Fibroblast of skin of right quadriceps (primary cell): ENCODE measurements at regions not wholly inside any gene's neighbourhood (a gene's known extent, or its start where the extent isn't known, plus 50 kb on each side); places are given as distances from the start of the nearest gene placed in this dataset.

Experiments
- DNase-seq: peaks from one replicate; pipeline ENCODE4 v3.0.0-alpha.2; 2013

GRCh38 chr9:93875330-93875729 lies 79.8 kb downstream of the BARX1 start:
- DNase-seq: no peak

GRCh38 chr9:93874242-93874641 lies 80.9 kb downstream of the BARX1 start:
- DNase-seq: no peak

GRCh38 chr9:93871286-93871685 lies 83.9 kb downstream of the BARX1 start:
- no peak for DNase-seq

DNA sequence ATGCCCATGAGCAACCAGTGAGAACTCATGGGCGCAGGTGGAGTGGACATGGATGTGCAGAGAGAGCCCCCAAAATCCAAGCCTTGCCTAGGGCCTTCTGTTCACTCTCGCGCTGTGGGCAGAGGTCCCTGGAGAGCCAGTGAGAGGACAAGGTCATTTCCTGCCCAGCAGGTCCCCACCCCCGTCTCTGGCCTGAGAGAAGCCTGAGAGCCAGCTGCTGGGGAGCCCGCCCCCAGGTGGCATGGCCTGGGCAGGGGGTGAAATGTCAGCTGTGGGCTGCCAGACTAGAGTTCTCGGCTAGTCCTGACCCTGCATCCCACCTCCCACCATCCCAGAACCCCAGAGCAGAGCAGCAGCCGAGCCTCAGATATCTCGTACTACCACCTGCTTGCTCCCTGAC lies 85.3 kb downstream of the BARX1 start:
- DNase-seq: no peak

GRCh38 chr9:93869088-93869487 lies 86.1 kb downstream of the BARX1 start:
- no peak for DNase-seq

GRCh38 chr9:93865716-93866115 lies 89.4 kb downstream of the BARX1 start:
- DNase-seq: no peak

DNA sequence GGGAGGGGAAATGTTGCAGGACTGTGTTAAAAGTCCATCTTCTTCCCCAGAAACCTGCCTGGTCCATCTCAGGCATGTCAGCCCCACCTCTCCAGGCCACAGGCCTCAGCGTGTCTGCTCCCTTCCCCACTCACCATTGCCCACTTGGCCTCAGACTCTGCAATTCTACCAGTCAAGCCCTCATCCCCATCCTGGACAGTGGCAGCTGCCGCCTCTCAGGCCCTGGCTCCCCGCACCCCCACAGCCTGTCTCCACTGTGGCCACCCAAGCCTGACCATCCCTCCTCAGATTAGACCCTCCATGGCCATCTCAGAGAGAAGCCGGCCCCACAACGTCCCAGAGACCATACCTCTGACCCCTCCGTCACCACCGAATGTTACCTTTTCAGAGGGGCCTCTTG lies 89.9 kb downstream of the BARX1 start:
- no peak for DNase-seq

- no peak for DNase-seq
Observed at GRCh38 chr9:93864840-93865239, 90.3 kb downstream of the BARX1 start.

- no peak for DNase-seq
Observed at GRCh38 chr9:93864032-93864431, 91.1 kb downstream of the BARX1 start.

- no peak for DNase-seq
Observed at GRCh38 chr9:93862877-93863545, 92.1 kb downstream of the BARX1 start.

DNA sequence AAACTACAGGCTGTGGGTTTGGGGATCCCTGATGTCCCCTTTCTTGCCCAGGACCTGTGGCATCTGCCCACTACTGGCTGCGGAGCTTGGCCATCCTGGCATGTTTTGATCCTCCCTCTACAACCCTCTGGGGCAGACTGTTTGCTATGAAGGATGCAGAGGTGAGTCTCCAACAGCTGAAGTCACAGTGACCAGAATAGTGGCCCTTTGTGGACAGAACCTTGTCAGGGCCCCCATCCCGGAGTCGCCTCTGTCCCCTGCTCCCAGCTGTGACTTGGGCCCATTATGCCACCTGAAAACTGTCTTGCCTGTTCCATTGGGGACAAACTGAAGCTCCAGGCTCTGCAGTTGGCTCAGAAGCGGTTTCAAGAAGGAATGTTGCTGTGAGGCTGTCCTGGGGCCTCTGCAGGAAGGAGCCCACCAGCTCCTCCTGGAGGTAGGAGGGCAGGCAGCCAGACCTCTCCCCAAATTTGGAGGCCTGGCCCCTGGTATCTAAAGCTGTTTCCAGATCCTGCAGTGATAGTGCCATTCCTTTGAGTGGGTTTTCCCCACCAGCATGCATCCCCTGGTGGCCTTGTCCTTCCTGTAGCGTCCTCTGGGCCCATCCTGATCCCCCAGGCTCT lies 93.3 kb downstream of the BARX1 start:
- no peak for DNase-seq

GRCh38 chr9:93860694-93861658 lies 94.2 kb downstream of the BARX1 start:
- no peak for DNase-seq

DNA sequence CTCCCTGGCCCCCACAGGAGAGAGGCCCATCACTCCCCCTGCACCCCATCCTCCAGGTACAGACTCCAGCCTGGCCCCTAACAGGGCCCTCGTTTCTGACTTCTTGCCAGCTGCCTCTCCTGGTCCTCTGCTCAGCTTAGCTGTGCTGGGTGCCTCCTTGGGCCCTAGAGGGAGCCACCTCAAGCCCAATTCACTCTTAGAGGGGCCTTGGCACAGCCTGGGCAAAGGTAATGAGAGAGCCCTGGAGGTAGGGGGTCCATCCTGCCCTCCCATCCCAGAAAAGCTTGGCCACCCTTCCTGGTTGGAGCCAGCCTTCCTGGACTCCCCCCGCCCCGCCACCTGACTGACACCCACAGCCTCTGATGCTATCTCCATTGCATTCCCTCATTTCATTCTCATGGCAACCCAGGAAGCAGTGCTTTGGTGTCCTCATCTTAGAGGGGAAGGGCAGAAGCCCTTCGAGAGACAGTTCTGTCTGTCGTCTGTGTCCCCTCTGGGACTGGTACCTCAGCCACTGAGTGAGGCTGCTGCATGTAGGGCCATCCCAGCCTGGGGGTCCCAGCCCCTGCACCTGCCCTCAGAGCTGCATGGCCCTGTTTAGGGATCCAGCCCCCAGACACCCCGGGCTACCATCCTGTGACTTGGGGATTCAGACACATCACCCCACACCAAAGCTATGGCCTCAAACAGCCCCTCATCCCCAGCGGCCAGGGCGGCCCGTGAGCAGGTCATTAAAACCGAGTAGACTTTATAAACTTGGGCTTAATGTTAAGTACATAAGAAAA lies 95.5 kb downstream of the BARX1 start:
- DNase-seq: no peak

DNA sequence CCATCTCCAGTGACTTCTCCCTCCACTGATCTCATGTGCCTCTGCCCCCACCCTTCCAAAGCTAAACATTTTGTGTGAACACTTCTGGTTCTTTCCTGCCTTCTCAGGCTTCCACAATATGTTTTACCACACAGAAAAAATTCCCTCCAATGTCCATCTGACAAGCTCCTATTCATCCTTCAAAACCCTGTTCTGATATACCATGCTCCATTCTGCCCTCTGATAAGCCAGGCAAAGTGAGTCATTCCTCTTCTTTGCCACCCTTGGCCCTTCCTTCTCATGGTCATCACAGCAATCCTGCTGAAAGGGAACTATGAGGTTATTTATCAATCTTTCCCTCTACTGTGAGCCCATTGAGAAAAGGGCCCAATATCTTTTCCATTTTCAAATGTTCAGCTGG lies 97.6 kb downstream of the BARX1 start:
- DNase-seq: no peak

DNA sequence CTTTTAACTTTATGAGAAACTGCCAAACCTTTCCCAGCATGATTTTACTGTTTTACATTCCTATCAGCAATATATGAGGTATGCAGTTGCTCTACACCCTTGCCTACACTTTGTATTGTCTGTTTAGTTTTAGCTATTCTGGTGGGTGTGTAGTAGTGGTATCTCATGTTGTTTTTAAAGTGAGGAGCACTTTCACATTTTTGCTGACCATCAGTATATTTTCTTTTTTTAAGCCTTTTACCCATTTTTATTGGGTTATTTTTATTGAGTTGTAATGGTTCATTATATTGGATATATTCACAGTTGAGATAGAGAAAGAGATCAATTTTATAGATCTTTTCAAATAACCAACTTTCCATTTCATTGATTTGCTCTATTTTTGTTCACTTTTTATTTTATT lies 102.4 kb downstream of the BARX1 start:
- no peak for DNase-seq

DNA sequence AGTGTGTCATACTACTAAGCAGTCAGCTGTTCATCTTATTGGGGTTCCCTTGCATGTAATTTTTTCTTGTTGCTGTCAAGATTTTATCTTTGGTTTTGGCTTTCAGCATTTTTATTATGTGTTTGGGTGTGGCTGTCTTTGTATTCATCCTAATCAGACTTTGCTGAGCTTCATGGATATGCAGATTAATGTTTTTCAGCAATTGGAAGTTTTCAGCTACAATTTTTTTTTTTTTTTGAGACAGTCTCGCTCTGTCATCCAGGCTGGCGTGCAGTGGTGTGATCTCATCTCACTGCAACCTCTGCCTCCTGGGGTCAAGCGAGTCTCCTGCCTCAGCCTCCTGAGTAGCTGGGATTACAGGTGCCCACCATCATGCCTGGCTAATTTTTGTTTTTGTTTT lies 108.8 kb downstream of the BARX1 start:
- no peak for DNase-seq

DNA sequence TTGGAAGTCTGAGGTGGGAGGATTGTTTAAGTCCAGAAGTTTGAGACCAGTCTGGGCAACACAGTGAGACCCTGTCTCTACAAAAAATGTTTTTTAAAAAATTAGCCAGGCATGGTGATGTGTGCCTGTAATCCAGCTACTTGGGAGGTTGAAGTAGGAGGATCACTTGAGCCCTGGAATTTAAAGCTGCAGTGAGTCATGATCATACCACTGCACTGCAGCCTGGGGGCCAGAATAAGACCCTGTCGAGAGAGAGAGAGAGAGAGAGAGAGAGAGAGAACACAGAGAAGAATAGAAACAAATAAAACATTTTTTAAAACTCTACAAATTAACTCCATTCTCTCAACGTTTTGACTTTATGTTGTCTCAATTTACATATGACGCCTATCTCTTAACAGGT lies 111.8 kb downstream of the BARX1 start:
- no peak for DNase-seq

GRCh38 chr9:93830606-93831005 lies 124.5 kb downstream of the BARX1 start:
- DNase-seq: no peak

DNA sequence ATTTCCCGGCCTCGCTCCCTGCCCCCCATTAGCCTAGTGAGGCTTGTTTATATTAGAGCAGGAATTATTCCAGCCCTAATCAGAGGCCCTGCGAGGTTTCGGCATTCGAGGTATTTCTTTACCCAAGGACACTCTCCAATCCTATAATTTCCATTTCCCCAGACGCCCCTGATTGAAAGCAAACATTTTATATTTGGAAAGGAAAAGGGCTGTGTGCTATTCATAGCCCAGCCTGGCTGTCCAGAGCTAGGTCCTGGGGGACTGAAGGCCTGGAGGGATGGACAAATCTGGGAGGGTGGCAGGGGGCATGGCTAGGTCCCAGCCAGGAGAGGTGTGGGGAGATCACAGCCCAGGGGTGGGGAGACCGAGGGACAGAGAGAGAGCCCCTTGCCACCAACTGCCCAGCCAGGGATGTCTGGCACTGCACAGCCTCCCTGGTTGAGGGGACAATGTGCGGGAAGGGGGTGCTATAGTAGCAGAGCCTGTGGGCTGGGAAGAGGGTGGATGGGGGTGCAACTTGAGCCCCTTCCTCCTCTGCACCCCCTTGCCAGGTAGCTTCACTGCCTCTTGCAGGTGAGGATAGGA lies 125.1 kb downstream of the BARX1 start:
- DNase-seq: no peak

GRCh38 chr9:93829271-93830011 lies 125.7 kb downstream of the BARX1 start:
- no peak for DNase-seq

- no peak for DNase-seq
Observed at GRCh38 chr9:93828331-93829097, 126.6 kb downstream of the BARX1 start.
